AG10803 (cell line): ENCODE measurements at regions not wholly inside any gene's neighbourhood (a gene's known extent, or its start where the extent isn't known, plus 50 kb on each side); places are given as distances from the start of the nearest gene placed in this dataset.

Experiments used
- DNase-seq: peaks from one replicate; pipeline ENCODE4 v3.0.0; 2010; ENCODE audit warnings: low read depth
- H3K4me3 ChIP-seq: 2 replicates; pipeline ENCODE4 v1.5.1; 2011; ENCODE audit warnings: mild to moderate bottlenecking, low read length, control low read depth
- TF ChIP-seq, protein P1 (sequence below): conservative IDR thresholded peaks from 2 replicates; pipeline ENCODE4 v1.5.1; 2011; ENCODE audit warnings: mild to moderate bottlenecking, low read length, control low read depth, inconsistent platforms

DNA sequence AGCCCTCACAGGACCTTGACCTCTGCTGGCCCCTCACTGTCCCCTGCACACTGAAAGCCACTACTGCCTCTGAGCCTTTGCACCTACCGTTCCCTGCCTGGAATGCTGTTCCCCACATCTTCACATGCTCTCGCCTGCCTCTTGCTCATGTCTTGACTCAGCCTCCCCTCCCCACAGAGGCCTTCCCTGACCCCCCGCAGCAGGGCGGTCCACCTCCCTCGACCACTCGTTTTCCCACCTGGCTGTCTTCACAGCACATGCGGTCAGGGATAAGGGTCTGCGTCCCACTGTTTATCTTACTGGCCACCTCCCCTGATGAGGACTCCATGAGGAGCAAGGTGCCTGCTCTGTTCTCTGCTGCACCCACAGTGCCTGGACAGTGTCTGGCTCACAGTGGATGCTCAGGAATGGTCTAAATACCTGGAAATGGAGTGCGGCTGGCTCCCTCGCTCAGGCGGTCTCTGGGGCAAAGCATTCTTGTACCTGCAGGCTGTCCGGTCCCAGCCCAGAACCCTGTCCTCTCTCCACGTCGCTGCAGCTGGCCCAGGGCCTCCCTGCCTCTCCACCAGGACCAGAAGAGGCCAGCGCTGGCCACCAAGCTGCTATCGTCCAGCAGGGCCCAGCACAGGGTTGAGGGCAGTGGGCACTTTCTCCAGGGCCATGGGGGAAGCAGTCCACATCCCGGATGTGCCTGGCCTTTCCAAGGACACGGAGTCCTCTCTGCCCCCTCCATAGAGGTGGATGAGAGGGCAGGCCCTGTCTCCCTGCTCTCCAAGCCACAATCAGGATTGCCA lies 107.4 kb downstream of the NCOR2 start:
- DNase-seq, result no peak
- no peak overlapping the region for H3K4me3 ChIP-seq
- TF ChIP-seq, protein P1, sequence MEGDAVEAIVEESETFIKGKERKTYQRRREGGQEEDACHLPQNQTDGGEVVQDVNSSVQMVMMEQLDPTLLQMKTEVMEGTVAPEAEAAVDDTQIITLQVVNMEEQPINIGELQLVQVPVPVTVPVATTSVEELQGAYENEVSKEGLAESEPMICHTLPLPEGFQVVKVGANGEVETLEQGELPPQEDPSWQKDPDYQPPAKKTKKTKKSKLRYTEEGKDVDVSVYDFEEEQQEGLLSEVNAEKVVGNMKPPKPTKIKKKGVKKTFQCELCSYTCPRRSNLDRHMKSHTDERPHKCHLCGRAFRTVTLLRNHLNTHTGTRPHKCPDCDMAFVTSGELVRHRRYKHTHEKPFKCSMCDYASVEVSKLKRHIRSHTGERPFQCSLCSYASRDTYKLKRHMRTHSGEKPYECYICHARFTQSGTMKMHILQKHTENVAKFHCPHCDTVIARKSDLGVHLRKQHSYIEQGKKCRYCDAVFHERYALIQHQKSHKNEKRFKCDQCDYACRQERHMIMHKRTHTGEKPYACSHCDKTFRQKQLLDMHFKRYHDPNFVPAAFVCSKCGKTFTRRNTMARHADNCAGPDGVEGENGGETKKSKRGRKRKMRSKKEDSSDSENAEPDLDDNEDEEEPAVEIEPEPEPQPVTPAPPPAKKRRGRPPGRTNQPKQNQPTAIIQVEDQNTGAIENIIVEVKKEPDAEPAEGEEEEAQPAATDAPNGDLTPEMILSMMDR, result no peak

DNA sequence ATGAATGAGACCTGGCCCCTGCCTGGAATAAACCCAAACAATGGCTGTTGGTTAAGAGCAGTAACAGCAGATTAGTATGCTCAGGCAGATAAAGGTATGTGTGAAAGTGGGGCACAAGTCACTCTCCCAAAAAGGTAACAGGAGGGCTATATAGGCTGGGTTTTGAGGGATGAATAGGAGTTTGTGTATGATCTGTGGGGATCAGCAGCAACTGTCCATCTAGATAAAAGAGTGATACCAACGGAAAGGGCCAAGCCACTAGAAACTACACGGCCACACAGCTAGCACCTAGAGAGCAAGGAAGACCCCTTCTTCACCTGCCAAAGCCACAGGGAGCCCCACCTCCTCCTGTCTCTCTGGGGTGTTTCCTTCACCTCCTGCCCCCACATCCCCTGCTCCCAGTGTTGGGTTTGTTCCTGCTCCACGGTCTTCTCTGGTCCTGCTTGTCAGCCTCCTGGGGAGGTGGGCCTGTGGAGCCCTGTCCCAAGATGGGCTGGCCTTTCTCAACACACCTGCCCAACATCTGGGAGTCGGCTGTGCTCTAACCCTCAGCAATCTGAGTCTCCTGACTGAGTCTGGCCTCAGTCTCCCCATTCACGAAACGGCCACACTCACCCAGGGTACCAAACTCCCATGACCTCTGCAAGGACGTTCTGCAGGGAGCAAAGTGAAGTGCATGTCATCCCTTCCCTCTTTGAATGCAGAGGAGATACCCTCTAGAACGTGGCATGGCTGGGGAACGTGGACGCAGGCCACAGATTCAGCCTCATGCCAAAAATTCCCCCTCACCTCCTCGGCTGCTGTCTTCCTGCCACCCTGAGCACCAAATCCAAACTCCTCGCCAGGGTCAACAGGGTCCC lies 108.2 kb downstream of the NCOR2 start:
- H3K4me3 ChIP-seq, result no peak overlapping the region
- TF ChIP-seq, protein P1, result no peak
- DNase-seq, result no peak

DNA sequence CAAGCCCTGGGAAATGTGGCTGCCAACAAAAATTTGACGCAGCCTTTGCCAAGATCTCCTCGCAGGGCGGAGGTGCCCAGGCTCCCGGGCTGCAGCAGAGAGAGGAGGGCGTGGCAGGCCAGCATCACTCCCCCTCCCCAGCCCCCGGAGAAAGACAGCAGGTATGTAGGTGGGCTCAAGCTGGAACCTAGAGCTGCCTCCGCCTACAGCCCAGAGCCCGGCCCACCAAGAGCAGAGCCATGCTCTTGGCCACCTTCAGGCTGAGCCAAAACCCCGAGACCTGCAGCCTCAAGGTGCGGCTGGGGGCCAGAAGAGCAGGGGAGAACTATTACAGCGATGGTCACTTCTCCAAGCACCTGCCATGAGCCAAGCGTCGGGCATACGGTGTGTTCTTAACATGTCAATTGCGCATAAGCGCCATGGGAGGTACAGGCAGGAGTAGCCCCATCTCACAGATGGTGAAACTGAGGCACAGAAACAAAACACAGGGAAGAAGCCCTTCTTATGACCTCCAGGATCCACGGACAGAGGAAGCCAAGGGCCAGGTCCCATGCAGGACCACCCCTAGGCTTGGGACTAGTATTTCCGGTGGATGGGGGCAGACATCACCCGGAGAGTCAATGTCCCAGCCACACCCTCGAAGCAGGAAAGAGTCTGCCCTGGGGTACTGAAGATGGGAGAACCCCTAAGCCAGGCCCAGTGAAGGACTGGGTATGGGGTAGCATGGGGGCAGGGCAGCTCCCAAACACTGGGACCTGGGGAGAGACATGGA lies 109.0 kb downstream of the NCOR2 start:
- TF ChIP-seq, protein P1, result no peak
- no peak for DNase-seq
- H3K4me3 ChIP-seq, result no peak overlapping the region

DNA sequence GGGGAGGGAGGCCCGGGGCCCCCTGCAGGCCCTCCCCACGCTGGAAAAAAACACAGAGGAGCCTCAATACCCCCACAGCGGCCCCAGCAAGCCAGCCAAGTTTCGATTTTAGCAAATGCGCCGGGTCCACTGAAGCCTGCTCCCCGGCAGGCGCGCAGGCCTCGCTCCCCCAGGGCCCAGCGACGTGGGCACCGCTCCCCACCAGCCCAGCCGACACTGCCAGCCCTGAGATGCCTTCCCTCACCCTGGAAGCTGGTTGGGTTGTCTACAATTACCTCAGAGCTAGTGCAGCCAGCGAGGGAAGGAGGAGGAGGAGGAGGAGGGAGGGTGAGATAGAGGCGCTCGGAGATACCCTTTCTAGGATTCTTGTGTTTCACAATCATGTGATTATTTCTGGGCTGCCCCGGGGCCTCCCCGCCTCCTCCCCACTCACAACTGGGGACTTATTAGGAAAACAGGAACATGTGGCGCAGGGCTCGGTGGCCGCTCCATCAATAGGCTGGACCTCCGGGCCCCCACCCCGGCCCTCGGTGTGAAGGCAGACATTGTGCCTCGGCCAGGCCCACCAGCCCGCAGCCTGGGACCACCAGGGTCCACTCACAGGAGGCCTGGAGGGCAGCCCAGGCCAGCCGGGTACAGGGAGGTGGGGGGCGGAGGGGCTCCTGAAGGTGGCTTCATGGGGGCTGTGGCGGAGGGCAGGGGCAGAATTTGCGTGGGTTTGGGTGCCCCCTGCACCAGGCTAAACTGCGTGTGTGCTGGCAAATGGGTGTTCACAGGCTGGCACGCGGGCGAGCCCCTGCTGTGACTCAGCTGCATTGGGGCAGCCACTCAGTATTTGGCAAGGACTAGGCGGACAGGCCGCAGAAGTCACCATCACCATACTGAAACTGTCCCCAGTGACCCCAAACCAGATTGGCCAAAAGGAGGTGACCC lies 109.9 kb downstream of the NCOR2 start:
- H3K4me3 ChIP-seq, result no peak overlapping the region
- TF ChIP-seq, protein P1, result no peak
- DNase-seq, result peak; percentile 80

DNA sequence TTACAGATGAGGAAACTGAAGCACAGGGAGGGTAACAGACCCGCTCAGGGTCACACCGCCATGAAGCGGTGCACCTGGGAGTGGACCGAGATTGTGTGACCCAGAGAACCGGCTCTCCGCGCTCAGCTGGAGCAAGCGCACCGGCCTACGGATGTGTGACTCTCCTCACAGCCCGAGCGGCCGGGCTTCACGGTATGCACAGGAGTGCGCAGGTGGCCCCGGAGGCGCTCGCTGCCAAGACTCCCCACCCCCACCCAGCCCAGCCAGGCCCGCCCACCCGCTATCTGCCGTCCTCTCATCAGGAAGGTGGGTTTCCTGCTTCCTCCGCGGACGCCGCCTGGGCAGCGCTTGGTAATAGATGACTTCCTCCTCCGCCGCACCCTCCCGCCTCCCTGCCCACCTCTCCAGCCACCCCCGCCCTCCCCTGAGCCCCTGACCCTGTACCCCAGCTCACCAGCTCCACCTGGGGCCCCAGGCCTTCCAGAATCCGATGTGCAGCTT lies 110.7 kb downstream of the NCOR2 start:
- TF ChIP-seq, protein P1, result no peak
- H3K4me3 ChIP-seq, result no peak overlapping the region
- no peak for DNase-seq

GRCh38 chr12:124456133-124456651 lies 111.2 kb downstream of the NCOR2 start:
- no peak for DNase-seq
- TF ChIP-seq, protein P1, result no peak
- H3K4me3 ChIP-seq, result no peak overlapping the region
